Common myeloid progenitor, CD34-positive (primary cell): ENCODE measurements at regions not wholly inside any gene's neighbourhood (a gene's known extent, or its start where the extent isn't known, plus 50 kb on each side); places are given as distances from the start of the nearest gene placed in this dataset.

ENCODE experiments used
- CTCF ChIA-PET: fragments of 350-600 bp; sonication (Branson Sonifier 250); formaldehyde crosslinking; loops from one replicate; lab custom pipeline; 2021; ENCODE audit warnings: antibody characterized with exemption; lab: Charles Lee
- POLR2A ChIA-PET: fragments of 350-600 bp; sonication (Branson Sonifier 250); formaldehyde crosslinking; loops from one replicate; lab custom pipeline; 2021; ENCODE audit warnings: antibody characterized with exemption; lab: Charles Lee
- DNase-seq, 3 donors: peaks; one replicate each; pipeline versions ENCODE4 v3.0.0 to v3.0.0-alpha.2; 2013
- H3K27ac ChIP-seq, 2 experiments: 1 replicate in 1 of 2; 2 replicates in 1 of 2; pipeline ENCODE4 v1.7.0; 2013; ENCODE audit warnings: inconsistent platforms in 2 of 2, low read length in 2 of 2, mild to moderate bottlenecking in 2 of 2, low read depth in 1 of 2, moderate library complexity in 1 of 2; ENCODE audit not compliant: severe bottlenecking in 2 of 2, insufficient read depth in 1 of 2, poor library complexity in 1 of 2
- H3K27me3 ChIP-seq, 5 experiments: replicated peaks in 2 of 5; 1 replicate in 3 of 5; 2 replicates in 2 of 5; pipeline versions ENCODE4 v1.6.1 to v1.7.0; 2013; ENCODE audit warnings: low read length in 4 of 5, mild to moderate bottlenecking in 2 of 5, moderate library complexity in 2 of 5, inconsistent platforms in 1 of 5; ENCODE audit not compliant: insufficient read depth in 5 of 5, control insufficient read depth in 4 of 5
- H3K36me3 ChIP-seq, 4 experiments: 1 replicate in 2 of 4; 2 replicates in 2 of 4; pipeline versions ENCODE4 v1.6.1 to v1.7.0; 2013; ENCODE audit warnings: low read length in 3 of 4, control low read depth in 1 of 4, mild to moderate bottlenecking in 1 of 4; ENCODE audit not compliant: control insufficient read depth in 4 of 4, insufficient read depth in 4 of 4
- H3K4me1 ChIP-seq, 4 experiments: 1 replicate in 3 of 4; 2 replicates in 1 of 4; pipeline versions ENCODE4 v1.6.1 to v1.7.1; 2013; ENCODE audit warnings: low read length in 3 of 4, mild to moderate bottlenecking in 3 of 4, control low read depth in 1 of 4, inconsistent platforms in 1 of 4, moderate library complexity in 1 of 4; ENCODE audit not compliant: control insufficient read depth in 4 of 4, insufficient read depth in 4 of 4; ENCODE audit errors: control extremely low read depth in 1 of 4
- H3K4me3 ChIP-seq, 7 experiments: 1 replicate in 4 of 7; 2 replicates in 3 of 7; pipeline versions ENCODE4 v1.5.1 to v1.7.0; 2013; ENCODE audit warnings: mild to moderate bottlenecking in 7 of 7, low read length in 6 of 7, moderate library complexity in 6 of 7, inconsistent platforms in 2 of 7, low read depth in 2 of 7, control low read depth in 1 of 7; ENCODE audit not compliant: insufficient read depth in 4 of 7, control insufficient read depth in 1 of 7; ENCODE audit errors: extremely low read depth in 1 of 7
- H3K9me3 ChIP-seq, 5 experiments: 1 replicate in 4 of 5; 2 replicates in 1 of 5; pipeline versions ENCODE4 v1.6.1 to v1.7.1; 2013; ENCODE audit warnings: low read length in 4 of 5, mild to moderate bottlenecking in 2 of 5, inconsistent platforms in 1 of 5, low read depth in 1 of 5, moderate library complexity in 1 of 5; ENCODE audit not compliant: control insufficient read depth in 4 of 5, insufficient read depth in 2 of 5; ENCODE audit errors: control extremely low read depth in 1 of 5
- WGBS: methylation state at CpG from one replicate; pipeline ENCODE4 v1.1.5; 2013; ENCODE audit not compliant: insufficient coverage; 5-methylcytosine and 5-hydroxymethylcytosine counted together

DNA sequence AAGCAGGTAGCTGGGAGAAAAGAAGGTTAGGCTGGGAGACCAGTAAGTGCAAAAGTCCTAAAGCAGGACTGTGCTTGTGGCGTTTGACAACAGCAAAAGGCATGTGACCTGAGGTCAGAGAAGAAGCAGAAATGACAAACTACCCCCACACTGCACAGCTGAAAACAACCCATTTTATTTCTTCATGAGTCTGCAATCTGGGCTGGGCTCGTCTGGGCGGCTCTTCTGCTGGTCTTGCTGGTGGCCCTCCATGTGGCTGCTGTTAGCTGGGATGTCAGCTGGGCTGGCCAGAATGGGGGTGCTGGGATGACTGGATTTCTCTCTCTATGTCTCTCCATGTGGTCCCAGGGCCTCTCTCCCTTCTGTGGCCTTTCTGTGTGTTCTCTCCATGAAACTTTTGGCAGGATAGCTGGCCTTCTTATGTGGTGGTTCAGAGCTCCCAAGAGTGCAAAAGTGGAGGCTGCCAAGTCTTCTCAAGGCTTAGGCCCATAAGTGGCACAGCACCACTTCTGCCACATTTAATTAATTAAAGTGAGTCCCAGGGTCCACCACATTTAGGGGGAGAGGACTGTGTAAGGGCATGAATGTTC lies 128.6 kb downstream of the RIPK4 start:
- no peak overlapping the region for H3K4me3 ChIP-seq
- no peak for DNase-seq
- no peaks in the 10 kb centered on the region for H3K9me3 ChIP-seq
- H3K27ac ChIP-seq = no peak overlapping the region
- H3K36me3 ChIP-seq = no peaks in the 10 kb centered on the region
- ChIA-PET CTCF (no interaction called here), POLR2A (no interaction called here)
- 70% methylated on average over 2 of the region's 3 CpGs for WGBS
- H3K4me1 ChIP-seq = peaks cover 0 to 10% (median 2%) of the 10 kb centered on the region in 4 experiments
- peaks cover 0 to 12% (median 0%) of the 10 kb centered on the region in 5 experiments for H3K27me3 ChIP-seq

- Histone ChIP-seq H3K27me3 (peaks cover 0 to 9% (median 0%) of the 10 kb centered on the region in 5 experiments), H3K27ac (no peak overlapping the region), H3K36me3 (no peaks in the 10 kb centered on the region), H3K9me3 (no peaks in the 10 kb centered on the region), H3K4me1 (peaks cover 0 to 3% (median 0%) of the 10 kb centered on the region in 4 experiments), H3K4me3 (no peak overlapping the region)
- POLR2A ChIA-PET = no interaction called here
- no peak for DNase-seq
- 94% methylated on average over 10 of the region's 12 CpGs for WGBS
- CTCF ChIA-PET = no interaction called here
Measured at GRCh38 chr21:41636636-41637630, 129.0 kb upstream of the TMPRSS2 start.

DNA sequence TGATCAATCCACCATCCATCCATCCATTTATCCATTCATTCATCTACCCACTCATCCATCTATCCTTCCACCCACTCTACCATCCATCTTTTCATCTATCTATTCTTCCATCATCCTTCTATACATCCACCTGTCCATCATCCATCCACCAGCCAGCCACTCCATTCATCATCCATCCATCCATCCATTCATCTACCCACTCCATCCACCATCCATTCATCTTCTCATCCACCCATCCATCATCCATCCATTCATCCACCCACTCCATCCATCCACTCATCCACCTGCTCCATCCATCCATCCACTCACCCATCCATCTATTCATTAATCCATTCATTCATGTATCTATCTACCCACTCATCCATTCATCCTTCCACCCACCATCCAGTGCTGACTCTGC lies 127.9 kb upstream of the TMPRSS2 start:
- Histone ChIP-seq H3K27me3 (peaks cover 0 to 2% (median 0%) of the 10 kb centered on the region in 5 experiments), H3K36me3 (no peaks in the 10 kb centered on the region), H3K27ac (no peak overlapping the region), H3K4me3 (peak overlapping the region in 1 of 7 experiments; percentile 11), H3K4me1 (no peaks in the 10 kb centered on the region), H3K9me3 (no peaks in the 10 kb centered on the region)
- ChIA-PET POLR2A (no interaction called here), CTCF (no interaction called here)
- DNase-seq = no peak

DNA sequence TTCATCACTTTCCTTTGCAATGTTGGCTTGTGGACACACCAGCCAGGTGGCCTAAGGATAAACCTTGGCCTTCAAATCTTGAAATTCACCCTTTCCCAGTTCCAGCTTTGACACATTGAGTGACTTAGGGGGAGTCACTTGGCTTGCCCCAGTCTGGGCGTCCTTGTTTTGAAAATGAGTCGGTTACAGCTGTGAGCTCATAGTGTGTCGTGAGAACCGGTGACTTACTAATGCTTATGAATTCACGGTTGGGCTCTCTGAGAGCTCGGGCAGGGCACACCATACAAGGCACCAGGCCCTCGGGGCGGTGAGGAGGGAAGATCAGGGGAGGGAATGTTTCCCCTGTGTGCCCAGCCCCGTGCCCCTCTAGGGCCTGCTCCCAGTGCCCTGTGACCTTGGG lies 126.9 kb upstream of the TMPRSS2 start:
- DNase-seq = no peak
- CTCF ChIA-PET = interaction anchor here (0.6 kb wide), 1 partner anchor 141 kb away, joined by 3 read pairs; no protein-coding TSS in a partner anchor
- H3K36me3 ChIP-seq = no peaks in the 10 kb centered on the region
- 86% methylated on average over 9 of the region's 9 CpGs for WGBS
- no peaks in the 10 kb centered on the region for H3K9me3 ChIP-seq
- H3K27me3 ChIP-seq = no peaks in the 10 kb centered on the region
- no peak overlapping the region for H3K27ac ChIP-seq
- H3K4me1 ChIP-seq = no peaks in the 10 kb centered on the region
- H3K4me3 ChIP-seq = no peak overlapping the region
- POLR2A ChIA-PET = no interaction called here

DNA sequence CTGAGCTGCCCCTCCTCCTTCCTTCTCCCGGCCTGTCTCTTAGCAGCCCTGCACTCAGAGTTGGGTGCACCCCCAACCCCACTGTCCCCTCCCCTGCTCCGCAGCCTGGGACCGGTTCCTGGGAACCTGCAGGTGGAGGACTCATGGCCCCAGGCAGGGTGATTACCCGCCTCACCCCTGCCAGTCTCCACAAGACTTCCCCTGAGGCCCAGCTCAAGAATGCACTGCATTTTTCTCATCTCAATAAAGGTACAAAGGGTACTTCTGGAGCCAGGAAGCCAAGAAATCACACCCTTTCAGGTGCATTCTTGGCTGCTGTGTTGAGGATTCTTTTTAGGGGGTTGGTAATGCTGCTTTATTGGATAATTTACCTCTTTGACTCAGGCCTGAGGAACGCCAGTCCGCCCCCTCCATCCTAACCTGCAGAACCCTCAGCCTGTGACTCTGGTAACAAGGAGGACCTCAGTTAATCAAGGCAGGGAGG lies 126.3 kb upstream of the TMPRSS2 start:
- WGBS = 93% methylated on average over 3 of the region's 6 CpGs
- DNase-seq = no peak
- ChIA-PET POLR2A (no interaction called here), CTCF (interaction anchor here (0.6 to 1.3 kb wide), 2 partner anchors 11 to 142 kb away, joined by 3 read pairs; no protein-coding TSS in a partner anchor)
- H3K4me3 ChIP-seq = no peak overlapping the region
- no peaks in the 10 kb centered on the region for H3K36me3 ChIP-seq
- H3K27me3 ChIP-seq = no peaks in the 10 kb centered on the region
- H3K27ac ChIP-seq = no peak overlapping the region
- H3K9me3 ChIP-seq = no peaks in the 10 kb centered on the region
- H3K4me1 ChIP-seq = no peaks in the 10 kb centered on the region

DNA sequence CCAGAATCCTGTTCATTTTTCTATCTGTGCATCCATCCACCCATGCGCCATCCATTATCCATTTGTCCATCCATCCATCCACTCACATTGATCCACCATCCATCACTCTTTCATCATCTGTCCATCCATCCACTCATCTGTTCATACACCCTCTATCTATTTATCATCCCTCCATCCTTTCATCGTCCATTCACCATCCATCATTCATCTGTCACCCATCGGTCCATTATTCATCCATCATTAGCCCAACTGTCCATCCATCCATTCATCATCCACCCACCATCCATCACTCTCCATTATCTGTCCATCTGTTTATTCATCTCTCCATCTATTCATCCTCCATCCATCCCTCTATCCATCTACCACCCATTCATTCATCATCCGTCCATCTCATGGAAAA lies 125.7 kb upstream of the TMPRSS2 start:
- no peak for DNase-seq
- H3K27me3 ChIP-seq = no peaks in the 10 kb centered on the region
- H3K27ac ChIP-seq = no peak overlapping the region
- 87% methylated on average over 4 of the region's 4 CpGs for WGBS
- H3K36me3 ChIP-seq = no peaks in the 10 kb centered on the region
- H3K4me1 ChIP-seq = no peaks in the 10 kb centered on the region
- no peaks in the 10 kb centered on the region for H3K9me3 ChIP-seq
- ChIA-PET POLR2A (no interaction called here), CTCF (interaction anchor here (1.3 kb wide), 1 partner anchor 11 kb away, joined by 3 read pairs; no protein-coding TSS in a partner anchor)
- H3K4me3 ChIP-seq = no peak overlapping the region
